Bronchial epithelial cell (primary cell): ENCODE measurements at regions not wholly inside any gene's neighbourhood (a gene's known extent, or its start where the extent isn't known, plus 50 kb on each side); places are given as distances from the start of the nearest gene placed in this dataset.

Experiments
- DNase-seq: peaks from one replicate; pipeline ENCODE4 v3.0.0-alpha.2; 2010; ENCODE audit warnings: low read depth
- FAIRE-seq: peaks from 2 replicates; lab custom pipeline; 2011; peaks lifted over from hg19 to GRCh38; lab: Jason Lieb, UNC
- H3K27me3 ChIP-seq: 2 replicates; pipeline ENCODE4 v1.5.1; 2011; ENCODE audit warnings: low read length; ENCODE audit not compliant: control insufficient read depth, insufficient read depth
- H3K36me3 ChIP-seq: 2 replicates; pipeline ENCODE4 v1.5.1; 2011; ENCODE audit warnings: low read length; ENCODE audit not compliant: control insufficient read depth, insufficient read depth
- H3K4me3 ChIP-seq: 2 replicates; pipeline ENCODE4 v1.5.1; 2011; ENCODE audit warnings: mild to moderate bottlenecking, low read depth, low read length, control low read depth
- TF ChIP-seq, protein P1 (sequence below): IDR thresholded peaks from 2 replicates; pipeline ENCODE4 v1.5.1; 2011; ENCODE audit warnings: mild to moderate bottlenecking, moderate library complexity, low read length, control low read depth, inconsistent platforms; ENCODE audit not compliant: insufficient read depth, severe bottlenecking

GRCh38 chr10:36263871-36264270 is 621.8 kb upstream of the FZD8 start:
- FAIRE-seq = no peak
- TF ChIP-seq, protein P1, sequence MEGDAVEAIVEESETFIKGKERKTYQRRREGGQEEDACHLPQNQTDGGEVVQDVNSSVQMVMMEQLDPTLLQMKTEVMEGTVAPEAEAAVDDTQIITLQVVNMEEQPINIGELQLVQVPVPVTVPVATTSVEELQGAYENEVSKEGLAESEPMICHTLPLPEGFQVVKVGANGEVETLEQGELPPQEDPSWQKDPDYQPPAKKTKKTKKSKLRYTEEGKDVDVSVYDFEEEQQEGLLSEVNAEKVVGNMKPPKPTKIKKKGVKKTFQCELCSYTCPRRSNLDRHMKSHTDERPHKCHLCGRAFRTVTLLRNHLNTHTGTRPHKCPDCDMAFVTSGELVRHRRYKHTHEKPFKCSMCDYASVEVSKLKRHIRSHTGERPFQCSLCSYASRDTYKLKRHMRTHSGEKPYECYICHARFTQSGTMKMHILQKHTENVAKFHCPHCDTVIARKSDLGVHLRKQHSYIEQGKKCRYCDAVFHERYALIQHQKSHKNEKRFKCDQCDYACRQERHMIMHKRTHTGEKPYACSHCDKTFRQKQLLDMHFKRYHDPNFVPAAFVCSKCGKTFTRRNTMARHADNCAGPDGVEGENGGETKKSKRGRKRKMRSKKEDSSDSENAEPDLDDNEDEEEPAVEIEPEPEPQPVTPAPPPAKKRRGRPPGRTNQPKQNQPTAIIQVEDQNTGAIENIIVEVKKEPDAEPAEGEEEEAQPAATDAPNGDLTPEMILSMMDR = no peak
- peak; percentile 52 for DNase-seq
- Histone ChIP-seq H3K27me3 (no peaks in the 10 kb centered on the region), H3K4me3 (no peak overlapping the region), H3K36me3 (no peaks in the 10 kb centered on the region)

DNA sequence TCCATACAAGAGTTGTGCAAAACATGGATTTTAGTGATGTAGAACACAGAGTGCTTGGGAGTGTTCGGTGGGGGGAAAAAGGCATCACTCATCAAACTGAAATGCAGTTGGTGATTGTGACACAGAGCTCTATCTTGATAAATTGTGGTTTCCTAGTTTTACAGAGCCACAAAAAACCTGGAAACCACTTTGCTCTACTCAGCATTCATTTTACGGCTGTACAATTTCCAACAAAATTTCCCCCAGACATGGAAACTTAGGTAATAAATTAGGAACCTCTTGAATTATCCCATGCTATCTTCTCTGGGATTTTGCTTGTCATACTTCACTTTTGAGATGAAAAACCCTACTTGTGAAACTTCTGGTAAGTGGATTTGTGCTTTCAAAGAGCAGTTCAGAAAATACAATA is 614.9 kb upstream of the FZD8 start:
- TF ChIP-seq, protein P1 = no peak
- Histone ChIP-seq H3K27me3 (no peaks in the 10 kb centered on the region), H3K4me3 (no peak overlapping the region), H3K36me3 (no peaks in the 10 kb centered on the region)
- DNase-seq (no peak), FAIRE-seq (no peak)

GRCh38 chr10:36256166-36256565 is 614.1 kb upstream of the FZD8 start:
- TF ChIP-seq, protein P1 = no peak
- no peaks in the 10 kb centered on the region for H3K27me3 ChIP-seq
- H3K4me3 ChIP-seq = no peak overlapping the region
- DNase-seq = no peak
- H3K36me3 ChIP-seq = no peaks in the 10 kb centered on the region
- FAIRE-seq = no peak

- Histone ChIP-seq H3K36me3 (no peaks in the 10 kb centered on the region), H3K4me3 (no peak overlapping the region), H3K27me3 (no peaks in the 10 kb centered on the region)
- TF ChIP-seq, protein P1 = no peak
- no peak for FAIRE-seq
- peak; percentile 39 for DNase-seq
Observed at GRCh38 chr10:36254199-36254598, 612.1 kb upstream of the FZD8 start.

- Histone ChIP-seq H3K4me3 (no peak overlapping the region), H3K36me3 (no peaks in the 10 kb centered on the region), H3K27me3 (no peaks in the 10 kb centered on the region)
- DNase-seq (no peak), FAIRE-seq (no peak)
- TF ChIP-seq, protein P1 = no peak
Observed at GRCh38 chr10:36253731-36254130, 611.6 kb upstream of the FZD8 start.

DNA sequence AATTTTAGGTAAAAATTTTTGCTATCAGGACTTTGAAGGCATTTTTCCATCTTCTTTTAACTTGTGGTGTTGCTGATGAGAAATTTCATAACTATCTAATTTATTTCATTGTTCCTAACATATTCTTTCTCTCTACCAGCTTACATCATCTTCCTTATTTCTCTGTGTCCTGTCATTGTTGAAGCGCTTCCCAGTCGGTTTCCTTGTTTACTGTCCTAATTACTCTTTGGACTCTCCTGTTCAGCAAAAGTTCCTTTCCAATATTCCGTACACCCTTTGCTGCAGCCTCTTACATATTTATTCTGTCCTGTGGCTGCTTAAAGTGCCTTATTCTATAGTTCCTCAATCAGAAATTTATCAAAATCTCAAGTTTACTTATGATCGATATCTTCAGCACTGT is 609.0 kb upstream of the FZD8 start:
- Histone ChIP-seq H3K36me3 (no peaks in the 10 kb centered on the region), H3K4me3 (no peak overlapping the region), H3K27me3 (no peaks in the 10 kb centered on the region)
- TF ChIP-seq, protein P1 = no peak
- FAIRE-seq (no peak), DNase-seq (no peak)
